ENCODE measurements at regions not wholly inside any gene's neighbourhood (a gene's known extent, or its start where the extent isn't known, plus 50 kb on each side); places are given as distances from the start of the nearest gene placed in this dataset.

GRCh38 chr2:3134026-3134571 is 243.5 kb downstream of the EIPR1 start:
- TF ChIP-seq, protein P1, sequence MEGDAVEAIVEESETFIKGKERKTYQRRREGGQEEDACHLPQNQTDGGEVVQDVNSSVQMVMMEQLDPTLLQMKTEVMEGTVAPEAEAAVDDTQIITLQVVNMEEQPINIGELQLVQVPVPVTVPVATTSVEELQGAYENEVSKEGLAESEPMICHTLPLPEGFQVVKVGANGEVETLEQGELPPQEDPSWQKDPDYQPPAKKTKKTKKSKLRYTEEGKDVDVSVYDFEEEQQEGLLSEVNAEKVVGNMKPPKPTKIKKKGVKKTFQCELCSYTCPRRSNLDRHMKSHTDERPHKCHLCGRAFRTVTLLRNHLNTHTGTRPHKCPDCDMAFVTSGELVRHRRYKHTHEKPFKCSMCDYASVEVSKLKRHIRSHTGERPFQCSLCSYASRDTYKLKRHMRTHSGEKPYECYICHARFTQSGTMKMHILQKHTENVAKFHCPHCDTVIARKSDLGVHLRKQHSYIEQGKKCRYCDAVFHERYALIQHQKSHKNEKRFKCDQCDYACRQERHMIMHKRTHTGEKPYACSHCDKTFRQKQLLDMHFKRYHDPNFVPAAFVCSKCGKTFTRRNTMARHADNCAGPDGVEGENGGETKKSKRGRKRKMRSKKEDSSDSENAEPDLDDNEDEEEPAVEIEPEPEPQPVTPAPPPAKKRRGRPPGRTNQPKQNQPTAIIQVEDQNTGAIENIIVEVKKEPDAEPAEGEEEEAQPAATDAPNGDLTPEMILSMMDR (IDR thresholded peaks at IDR 0.05; ENCODE audit: insufficient read depth, low read length, poor library complexity, severe bottlenecking): no peak
- TF ChIP-seq EZH2phosphoT487 (conservative IDR thresholded peaks at IDR 0.05; ENCODE audit: low read length): no peak

Measured in SU-DHL-6 (cell line).